ENCODE measurements at regions not wholly inside any gene's neighbourhood (a gene's known extent, or its start where the extent isn't known, plus 50 kb on each side); places are given as distances from the start of the nearest gene placed in this dataset.

- TF ChIP-seq GABPA (IDR thresholded peaks at IDR 0.05; ENCODE audit: low read depth): no peak
- Histone ChIP-seq H3K27ac (replicated peaks) (no peak overlapping the region), H3K4me3 (replicated peaks; ENCODE audit: insufficient read depth, low read length) (no peak overlapping the region), H3K27me3 (ENCODE audit: insufficient read depth, poor library complexity, severe bottlenecking) (no peaks in the 10 kb centered on the region)
- DNase-seq (ENCODE audit: low read depth in 1 of 2, low spot score in 1 of 2): no peak
Observed at GRCh38 chr2:79437433-79438267, 75.2 kb upstream of the CTNNA2 start.

- no peak overlapping the region for H3K27ac ChIP-seq (replicated peaks)
- H3K27me3 ChIP-seq (ENCODE audit: insufficient read depth, poor library complexity, severe bottlenecking): no peaks in the 10 kb centered on the region
- H3K4me3 ChIP-seq (replicated peaks; ENCODE audit: insufficient read depth, low read length): no peak overlapping the region
- TF ChIP-seq POLR2AphosphoS5 (IDR thresholded peaks at IDR 0.05; ENCODE audit: low read depth): no peak
- TF ChIP-seq GABPA (IDR thresholded peaks at IDR 0.05; ENCODE audit: low read depth): no peak
- DNase-seq (ENCODE audit: low read depth in 1 of 2, low spot score in 1 of 2): no peak
Observed at GRCh38 chr2:79434362-79434761, 78.5 kb upstream of the CTNNA2 start.

GRCh38 chr2:79432731-79433146 is 80.1 kb upstream of the CTNNA2 start:
- TF ChIP-seq REST (IDR thresholded peaks at IDR 0.05; ENCODE audit: insufficient replicate concordance, low read depth): no peak
- no peak for TF ChIP-seq POLR2AphosphoS5 (IDR thresholded peaks at IDR 0.05; ENCODE audit: low read depth)
- no peak for TF ChIP-seq GABPA (IDR thresholded peaks at IDR 0.05; ENCODE audit: low read depth)
- TF ChIP-seq SPI1 (IDR thresholded peaks at IDR 0.05; ENCODE audit: borderline replicate concordance, low read depth): no peak
- TF ChIP-seq CTCF (IDR thresholded peaks at IDR 0.05; ENCODE audit: insufficient read depth, low read length): no peak
- no peak for DNase-seq (ENCODE audit: low read depth in 1 of 2, low spot score in 1 of 2)
- Histone ChIP-seq H3K4me3 (replicated peaks; ENCODE audit: insufficient read depth, low read length) (no peak overlapping the region), H3K27me3 (ENCODE audit: insufficient read depth, poor library complexity, severe bottlenecking) (no peaks in the 10 kb centered on the region), H3K27ac (replicated peaks) (no peak overlapping the region)

GRCh38 chr2:79428745-79429144 is 84.1 kb upstream of the CTNNA2 start:
- Histone ChIP-seq H3K27ac (replicated peaks) (no peak overlapping the region), H3K27me3 (ENCODE audit: insufficient read depth, poor library complexity, severe bottlenecking) (no peaks in the 10 kb centered on the region), H3K4me3 (replicated peaks; ENCODE audit: insufficient read depth, low read length) (no peak overlapping the region)
- TF ChIP-seq GABPA (IDR thresholded peaks at IDR 0.05; ENCODE audit: low read depth): no peak
- no peak for TF ChIP-seq POLR2AphosphoS5 (IDR thresholded peaks at IDR 0.05; ENCODE audit: low read depth)
- TF ChIP-seq REST (IDR thresholded peaks at IDR 0.05; ENCODE audit: insufficient replicate concordance, low read depth): no peak
- TF ChIP-seq SPI1 (IDR thresholded peaks at IDR 0.05; ENCODE audit: borderline replicate concordance, low read depth): no peak
- TF ChIP-seq CTCF (IDR thresholded peaks at IDR 0.05; ENCODE audit: insufficient read depth, low read length): no peak
- no peak for DNase-seq (ENCODE audit: low read depth in 1 of 2, low spot score in 1 of 2)

GRCh38 chr2:79414690-79415089 is 98.2 kb upstream of the CTNNA2 start:
- TF ChIP-seq POLR2AphosphoS5 (IDR thresholded peaks at IDR 0.05; ENCODE audit: low read depth) (no peak), CTCF (IDR thresholded peaks at IDR 0.05; ENCODE audit: insufficient read depth, low read length) (no peak), GABPA (IDR thresholded peaks at IDR 0.05; ENCODE audit: low read depth) (no peak), SPI1 (IDR thresholded peaks at IDR 0.05; ENCODE audit: borderline replicate concordance, low read depth) (no peak), REST (IDR thresholded peaks at IDR 0.05; ENCODE audit: insufficient replicate concordance, low read depth) (no peak)
- no peak for DNase-seq (ENCODE audit: low read depth in 1 of 2, low spot score in 1 of 2)
- Histone ChIP-seq H3K27ac (replicated peaks) (no peak overlapping the region), H3K27me3 (ENCODE audit: insufficient read depth, poor library complexity, severe bottlenecking) (no peaks in the 10 kb centered on the region), H3K4me3 (replicated peaks; ENCODE audit: insufficient read depth, low read length) (no peak overlapping the region)
